Testis (tissue), 2 donors: ENCODE measurements at regions not wholly inside any gene's neighbourhood (a gene's known extent, or its start where the extent isn't known, plus 50 kb on each side); places are given as distances from the start of the nearest gene placed in this dataset.

Source experiments
- DNase-seq: peaks from one replicate; pipeline ENCODE4 v3.0.0-alpha.2; 2019
- H3K27ac ChIP-seq, 2 donors: fragments of 200-600 bp; sonication (generic); one replicate each; pipeline ENCODE4 v1.5.1; 2019
- H3K27me3 ChIP-seq: fragments of 200-600 bp; sonication (generic); one replicate; pipeline ENCODE4 v1.5.1; 2019
- H3K36me3 ChIP-seq: fragments of 200-600 bp; sonication (generic); one replicate; pipeline ENCODE4 v1.5.1; 2017; ENCODE audit warnings: low read depth; ENCODE audit errors: missing control alignments
- H3K4me1 ChIP-seq: fragments of 200-600 bp; sonication (generic); one replicate; pipeline ENCODE4 v1.5.1; 2019
- H3K4me3 ChIP-seq, 2 donors: fragments of 200-600 bp; sonication (generic); one replicate each; pipeline ENCODE4 v1.5.1; 2017 to 2019
- H3K9me3 ChIP-seq: fragments of 200-600 bp; sonication (generic); one replicate; pipeline ENCODE4 v1.5.1; 2017
- POLR2A ChIP-seq: fragments of 450-650 bp; IDR thresholded peaks from one replicate; pipeline ENCODE4 v1.6.1; 2017; ENCODE audit warnings: antibody characterized with exemption, mild to moderate bottlenecking, moderate library complexity
- WGBS, 2 donors: methylation state at CpG; one replicate each; pipeline ENCODE4 v1.1.5; 2018; 5-methylcytosine and 5-hydroxymethylcytosine counted together
- intact Hi-C: fragments of 100-400 bp; cut with DNase I; formaldehyde crosslinking; loops from one replicate; pipeline ENCODE4 v1.15.1; 2023; ENCODE audit warnings: low total_unique reads
- TF ChIP-seq, protein P1 (sequence below), 3 experiments: fragments of 450-650 bp in 2 of 3; fragments of 200-600 bp in 1 of 3; sonication (generic) in 1 of 3; IDR thresholded peaks; one replicate each; pipeline ENCODE4 v1.5.1; 2016 to 2019; ENCODE audit warnings: antibody characterized with exemption in 3 of 3, mild to moderate bottlenecking in 2 of 3, moderate library complexity in 1 of 3

DNA sequence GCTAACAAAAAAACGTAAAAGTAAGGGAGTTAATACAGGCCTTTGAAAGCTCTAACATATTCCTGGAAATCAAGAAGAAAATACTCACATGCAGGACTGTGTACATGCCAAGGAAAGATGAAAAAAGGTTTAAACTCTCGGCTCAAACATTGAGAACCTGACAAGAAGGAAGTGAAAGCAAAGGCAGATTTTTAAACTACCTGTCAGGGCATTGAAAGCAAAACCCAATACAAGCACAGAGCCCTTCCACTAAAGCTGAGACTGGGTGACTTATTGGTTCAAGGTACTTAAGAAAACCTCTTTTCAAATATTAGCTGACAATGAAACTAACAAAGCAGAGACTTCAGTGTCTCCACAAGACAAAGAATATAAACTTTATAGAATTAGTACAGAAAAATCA, 313.0 kb upstream of the GRID2 start:
- Histone ChIP-seq H3K36me3 (no peaks in the 10 kb centered on the region), H3K4me3 (no peak overlapping the region), H3K27ac (no peak overlapping the region), H3K4me1 (no peaks in the 10 kb centered on the region), H3K9me3 (no peaks in the 10 kb centered on the region), H3K27me3 (no peaks in the 10 kb centered on the region)
- no peak for TF ChIP-seq POLR2A
- TF ChIP-seq, protein P1, sequence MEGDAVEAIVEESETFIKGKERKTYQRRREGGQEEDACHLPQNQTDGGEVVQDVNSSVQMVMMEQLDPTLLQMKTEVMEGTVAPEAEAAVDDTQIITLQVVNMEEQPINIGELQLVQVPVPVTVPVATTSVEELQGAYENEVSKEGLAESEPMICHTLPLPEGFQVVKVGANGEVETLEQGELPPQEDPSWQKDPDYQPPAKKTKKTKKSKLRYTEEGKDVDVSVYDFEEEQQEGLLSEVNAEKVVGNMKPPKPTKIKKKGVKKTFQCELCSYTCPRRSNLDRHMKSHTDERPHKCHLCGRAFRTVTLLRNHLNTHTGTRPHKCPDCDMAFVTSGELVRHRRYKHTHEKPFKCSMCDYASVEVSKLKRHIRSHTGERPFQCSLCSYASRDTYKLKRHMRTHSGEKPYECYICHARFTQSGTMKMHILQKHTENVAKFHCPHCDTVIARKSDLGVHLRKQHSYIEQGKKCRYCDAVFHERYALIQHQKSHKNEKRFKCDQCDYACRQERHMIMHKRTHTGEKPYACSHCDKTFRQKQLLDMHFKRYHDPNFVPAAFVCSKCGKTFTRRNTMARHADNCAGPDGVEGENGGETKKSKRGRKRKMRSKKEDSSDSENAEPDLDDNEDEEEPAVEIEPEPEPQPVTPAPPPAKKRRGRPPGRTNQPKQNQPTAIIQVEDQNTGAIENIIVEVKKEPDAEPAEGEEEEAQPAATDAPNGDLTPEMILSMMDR (IDR thresholded peaks at IDR 0.05): no peak
- 66 to 74% methylated on average over 2 of the region's 2 CpGs for WGBS, 2 donors
- no peak for DNase-seq
- intact Hi-C loops: no loop called here

DNA sequence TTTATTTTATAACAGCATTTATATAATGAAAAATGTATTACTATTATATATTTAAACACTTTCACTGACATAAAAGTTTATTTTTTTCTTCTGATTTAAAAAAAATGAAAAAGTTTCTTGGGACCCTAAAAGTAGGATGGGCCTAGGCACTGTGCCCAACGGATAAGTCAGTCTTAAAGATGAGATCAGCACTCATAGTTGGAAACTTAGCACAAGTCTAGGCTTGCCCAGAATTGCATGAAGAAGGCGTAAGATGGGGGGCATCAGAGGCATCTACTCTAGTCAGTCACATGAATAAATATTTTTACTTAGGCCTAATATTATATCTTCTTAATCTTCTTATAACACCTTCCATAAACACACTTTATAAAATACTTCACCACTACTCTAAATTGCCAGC, 306.7 kb upstream of the GRID2 start:
- Histone ChIP-seq H3K4me1 (no peaks in the 10 kb centered on the region), H3K4me3 (no peak overlapping the region), H3K9me3 (no peaks in the 10 kb centered on the region), H3K36me3 (no peaks in the 10 kb centered on the region), H3K27me3 (no peaks in the 10 kb centered on the region), H3K27ac (no peak overlapping the region)
- intact Hi-C loops: no loop called here
- WGBS, 2 donors: 85 to 86% methylated on average over 2 of the region's 2 CpGs
- no peak for DNase-seq
- TF ChIP-seq POLR2A: no peak
- TF ChIP-seq, protein P1 (IDR thresholded peaks at IDR 0.05): no peak

DNA sequence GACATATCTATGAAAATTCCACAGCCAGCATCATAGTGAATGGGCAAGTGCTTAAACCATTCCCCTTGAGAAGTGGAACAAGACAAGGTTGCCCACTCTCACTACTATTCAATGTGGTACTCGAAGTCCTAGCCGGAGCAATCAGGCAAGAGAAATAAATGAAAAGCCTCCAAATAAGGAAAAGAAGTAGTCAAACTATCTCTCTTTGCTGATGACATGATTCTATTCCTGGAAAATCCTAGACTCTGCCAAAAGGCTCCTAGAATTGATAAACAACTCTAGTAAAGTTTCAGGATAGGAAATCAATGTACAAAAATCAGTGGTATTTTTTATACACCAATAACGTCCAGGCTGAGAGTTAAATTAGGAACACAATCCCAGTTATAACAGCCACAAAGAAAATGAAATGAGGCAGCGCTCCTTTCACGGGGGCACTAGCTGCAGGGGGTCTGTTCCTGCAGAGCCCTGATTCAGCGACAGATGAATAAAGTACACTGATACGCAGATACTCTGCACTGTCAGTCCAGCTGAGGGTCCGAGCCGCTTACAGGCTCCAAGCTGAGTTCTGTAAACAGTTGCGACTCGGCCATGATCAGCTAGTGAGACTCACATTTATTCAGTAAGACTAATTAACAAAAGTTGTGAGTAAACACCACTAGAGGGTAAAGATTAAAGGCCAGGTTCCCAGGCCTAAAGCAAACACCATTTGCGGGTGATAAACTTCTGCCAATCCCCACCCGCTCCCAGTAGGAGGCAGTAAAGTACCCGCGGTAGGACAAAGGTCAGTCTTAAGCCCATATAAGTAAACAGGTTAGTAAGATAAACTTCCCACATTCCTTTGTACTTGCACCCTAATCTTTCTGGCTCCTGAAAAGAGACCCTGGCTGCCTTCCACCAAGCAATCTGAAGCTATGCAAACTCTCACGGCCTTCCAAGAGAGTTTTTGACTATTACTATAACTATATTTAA, 290.6 kb upstream of the GRID2 start:
- Histone ChIP-seq H3K27me3 (no peaks in the 10 kb centered on the region), H3K4me3 (no peak overlapping the region), H3K27ac (no peak overlapping the region), H3K4me1 (no peaks in the 10 kb centered on the region), H3K9me3 (no peaks in the 10 kb centered on the region), H3K36me3 (no peaks in the 10 kb centered on the region)
- intact Hi-C loops: no loop called here
- WGBS, 2 donors: 42 to 45% methylated on average over 16 of the region's 16 CpGs
- TF ChIP-seq, protein P1 (IDR thresholded peaks at IDR 0.05): no peak
- TF ChIP-seq POLR2A: no peak
- DNase-seq: no peak

DNA sequence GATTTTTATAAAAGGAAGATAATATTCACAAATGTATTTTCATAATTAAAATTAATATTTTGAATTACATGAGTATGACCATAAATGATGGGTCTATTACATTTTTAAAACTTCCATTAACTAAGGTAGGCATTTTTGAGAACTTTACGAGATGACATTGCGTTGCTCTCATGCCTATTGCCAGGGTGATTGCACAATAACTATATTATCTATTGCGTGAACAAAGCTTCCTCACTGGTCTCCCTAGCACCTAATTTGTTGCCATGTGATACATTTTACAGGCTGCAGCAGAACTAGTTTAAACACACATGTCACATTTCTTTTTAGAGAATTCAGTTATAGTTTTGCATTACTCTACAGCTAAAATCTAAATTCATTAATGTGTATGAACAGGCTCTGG, 289.7 kb upstream of the GRID2 start:
- no peak for DNase-seq
- 86 to 89% methylated on average over 3 of the region's 3 CpGs for WGBS, 2 donors
- Histone ChIP-seq H3K9me3 (no peaks in the 10 kb centered on the region), H3K27ac (no peak overlapping the region), H3K4me3 (no peak overlapping the region), H3K36me3 (no peaks in the 10 kb centered on the region), H3K4me1 (no peaks in the 10 kb centered on the region), H3K27me3 (no peaks in the 10 kb centered on the region)
- no peak for TF ChIP-seq POLR2A
- TF ChIP-seq, protein P1 (IDR thresholded peaks at IDR 0.05): no peak
- intact Hi-C loops: no loop called here

DNA sequence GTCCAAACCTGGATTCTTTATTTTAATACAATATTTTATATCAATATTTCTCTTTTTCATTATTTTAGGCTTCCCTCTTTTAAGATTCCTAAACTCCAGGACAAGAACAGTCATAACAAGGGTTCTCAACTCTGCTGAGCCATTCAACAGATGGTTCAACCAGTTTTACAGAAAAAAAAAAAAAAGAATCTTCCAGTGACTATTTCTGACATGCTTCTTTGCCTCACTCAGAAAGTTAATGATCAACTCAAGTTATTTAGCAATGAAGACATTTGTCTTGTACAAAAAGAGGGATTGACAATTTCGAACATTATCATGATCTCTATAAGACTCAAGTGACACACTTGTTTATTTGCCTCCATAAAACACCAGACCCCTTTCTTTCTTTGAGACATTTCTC, 282.6 kb upstream of the GRID2 start:
- intact Hi-C loops: no loop called here
- Histone ChIP-seq H3K4me1 (no peaks in the 10 kb centered on the region), H3K9me3 (no peaks in the 10 kb centered on the region), H3K27ac (no peak overlapping the region), H3K36me3 (no peaks in the 10 kb centered on the region), H3K27me3 (no peaks in the 10 kb centered on the region), H3K4me3 (no peak overlapping the region)
- WGBS, 2 donors: 73 to 82% methylated on average over 1 of the region's 1 CpG
- no peak for DNase-seq
- no peak for TF ChIP-seq POLR2A
- TF ChIP-seq, protein P1 (IDR thresholded peaks at IDR 0.05): no peak
